HL-60 (cell line): ENCODE measurements at regions not wholly inside any gene's neighbourhood (a gene's known extent, or its start where the extent isn't known, plus 50 kb on each side); places are given as distances from the start of the nearest gene placed in this dataset.

Experiments
- DNase-seq, 2 experiments: peaks; one replicate each; pipeline ENCODE4 v3.0.0-alpha.2; 2010 to 2020; ENCODE audit warnings: low read depth in 1 of 2, low spot score in 1 of 2
- H3K27ac ChIP-seq: fragments of 250-450 bp; sonication (Bioruptor Pico); replicated peaks from 2 replicates; pipeline ENCODE4 v1.5.1; 2020; ENCODE audit warnings: mild to moderate bottlenecking, moderate library complexity
- H3K27me3 ChIP-seq: fragments of 250-450 bp; sonication (Bioruptor Pico); 2 replicates; pipeline ENCODE4 v1.5.1; 2021; ENCODE audit warnings: mild to moderate bottlenecking, moderate library complexity; ENCODE audit not compliant: insufficient read depth, poor library complexity, severe bottlenecking
- H3K4me3 ChIP-seq: replicated peaks from 2 replicates; pipeline ENCODE4 v1.5.1; 2011; ENCODE audit warnings: mild to moderate bottlenecking, control low read depth, low read length; ENCODE audit not compliant: insufficient read depth
- CTCF ChIP-seq: IDR thresholded peaks from one replicate; pipeline ENCODE4 v1.5.1; 2011; ENCODE audit warnings: low read length, control low read depth, inconsistent platforms; ENCODE audit not compliant: insufficient read depth
- GABPA ChIP-seq: IDR thresholded peaks from 2 replicates; pipeline ENCODE4 v1.6.1; 2012; ENCODE audit warnings: low read depth
- POLR2AphosphoS5 ChIP-seq: IDR thresholded peaks from 2 replicates; pipeline ENCODE4 v1.6.1; 2012; ENCODE audit warnings: low read depth
- REST ChIP-seq: IDR thresholded peaks from 2 replicates; pipeline ENCODE4 v1.6.1; 2012; ENCODE audit warnings: low read depth; ENCODE audit not compliant: insufficient replicate concordance
- SPI1 ChIP-seq: IDR thresholded peaks from 2 replicates; pipeline ENCODE4 v1.6.1; 2012; ENCODE audit warnings: low read depth, mild to moderate bottlenecking, borderline replicate concordance

- no peak for DNase-seq
- H3K27me3 ChIP-seq, result peaks cover 3% of the 10 kb centered on the region
- H3K4me3 ChIP-seq, result no peak overlapping the region
- no peak for TF ChIP-seq POLR2AphosphoS5
- no peak for TF ChIP-seq GABPA
- no peak for TF ChIP-seq CTCF
- no peak for TF ChIP-seq REST
- no peak for TF ChIP-seq SPI1
- H3K27ac ChIP-seq, result no peak overlapping the region
These were observed 115.8 kb upstream of the FAM204A start for GRCh38 chr10:118457824-118458428.

GRCh38 chr10:118455181-118455695, 113.1 kb upstream of the FAM204A start:
- no peak for TF ChIP-seq SPI1
- TF ChIP-seq REST, result no peak
- no peak for TF ChIP-seq GABPA
- no peak for TF ChIP-seq POLR2AphosphoS5
- no peak for TF ChIP-seq CTCF
- no peak for DNase-seq
- Histone ChIP-seq H3K27me3 (peaks cover 7% of the 10 kb centered on the region), H3K27ac (no peak overlapping the region), H3K4me3 (no peak overlapping the region)

GRCh38 chr10:118454211-118454610, 112.1 kb upstream of the FAM204A start:
- no peak for DNase-seq
- Histone ChIP-seq H3K27me3 (peaks cover 7% of the 10 kb centered on the region), H3K4me3 (no peak overlapping the region), H3K27ac (no peak overlapping the region)
- no peak for TF ChIP-seq GABPA
- TF ChIP-seq REST, result no peak
- no peak for TF ChIP-seq POLR2AphosphoS5
- no peak for TF ChIP-seq SPI1
- no peak for TF ChIP-seq CTCF
